ENCODE measurements at regions not wholly inside any gene's neighbourhood (a gene's known extent, or its start where the extent isn't known, plus 50 kb on each side); places are given as distances from the start of the nearest gene placed in this dataset.

DNA sequence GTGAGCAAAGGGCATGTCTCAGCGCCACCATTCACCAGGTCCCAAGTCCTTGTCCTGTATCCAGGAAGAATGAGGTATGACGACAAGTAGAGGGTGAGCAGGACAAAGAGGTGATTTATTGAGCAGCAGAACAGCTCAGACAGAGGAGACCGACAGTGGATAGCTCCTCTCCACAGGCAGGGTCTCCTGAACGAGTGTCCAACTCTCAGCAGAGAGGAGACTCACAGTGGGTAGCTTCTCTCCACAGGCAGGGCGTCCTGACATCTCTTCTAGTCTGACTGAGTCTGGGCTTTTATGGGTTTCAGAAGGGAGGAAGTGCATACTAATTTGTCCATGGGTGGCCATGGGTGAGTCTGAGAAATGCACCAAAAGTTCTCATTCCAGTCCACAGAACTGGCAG lies 204.7 kb downstream of the ANKRD60 start:
- no peak for DNase-seq
- no peaks in the 10 kb centered on the region for H3K36me3 ChIP-seq
- H3K27me3 ChIP-seq = no peaks in the 10 kb centered on the region
- no peak overlapping the region for H3K4me3 ChIP-seq
- no peak overlapping the region for H3K27ac ChIP-seq
- H3K4me1 ChIP-seq = peaks cover 38% of the 10 kb centered on the region
- no peaks in the 10 kb centered on the region for H3K9me3 ChIP-seq (replicated peaks)

DNA sequence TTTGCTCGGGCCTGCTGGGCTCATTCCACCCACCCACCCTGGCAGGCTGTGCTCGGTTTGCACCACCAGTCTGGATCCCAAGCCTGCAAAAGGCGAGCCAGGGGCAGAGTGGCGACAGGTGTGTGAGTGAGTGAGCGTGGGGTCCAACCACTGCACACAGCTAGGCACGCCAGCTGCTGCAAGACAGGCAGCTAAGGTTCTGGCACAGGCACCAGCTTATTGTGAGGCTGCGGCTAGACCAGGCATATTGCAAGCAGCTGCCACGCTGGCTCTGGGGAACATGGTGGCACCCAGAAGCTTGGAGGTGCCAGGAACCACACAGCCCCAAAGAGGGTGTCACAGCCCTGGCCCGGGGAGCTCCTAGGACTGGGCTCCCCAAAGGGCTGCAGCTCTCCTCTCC lies 205.1 kb downstream of the ANKRD60 start:
- Histone ChIP-seq H3K4me1 (peaks cover 42% of the 10 kb centered on the region), H3K27ac (no peak overlapping the region), H3K27me3 (no peaks in the 10 kb centered on the region), H3K9me3 (replicated peaks) (no peaks in the 10 kb centered on the region), H3K36me3 (no peaks in the 10 kb centered on the region), H3K4me3 (no peak overlapping the region)
- no peak for DNase-seq

DNA sequence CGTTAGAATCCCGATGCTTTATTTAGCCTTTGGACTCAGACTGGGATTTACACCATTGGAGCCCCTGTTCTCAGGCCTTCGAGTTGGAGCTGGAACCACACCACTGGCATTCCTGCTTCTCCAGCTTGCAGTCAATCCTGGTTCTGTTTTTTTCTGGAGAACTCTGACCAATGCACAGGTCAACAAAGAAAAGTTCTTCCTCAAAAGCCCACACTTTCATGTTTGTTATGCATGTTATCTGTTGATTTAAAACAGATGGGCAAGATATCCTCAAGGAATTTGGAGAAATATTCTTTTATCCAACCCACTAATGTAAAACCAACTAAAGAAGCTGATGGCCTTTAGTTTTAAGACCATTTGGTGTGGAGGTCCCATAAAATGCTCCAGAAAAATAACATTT lies 205.7 kb downstream of the ANKRD60 start:
- Histone ChIP-seq H3K9me3 (replicated peaks) (no peaks in the 10 kb centered on the region), H3K27me3 (no peaks in the 10 kb centered on the region), H3K4me3 (no peak overlapping the region), H3K27ac (no peak overlapping the region), H3K4me1 (peaks cover 48% of the 10 kb centered on the region), H3K36me3 (no peaks in the 10 kb centered on the region)
- no peak for DNase-seq

DNA sequence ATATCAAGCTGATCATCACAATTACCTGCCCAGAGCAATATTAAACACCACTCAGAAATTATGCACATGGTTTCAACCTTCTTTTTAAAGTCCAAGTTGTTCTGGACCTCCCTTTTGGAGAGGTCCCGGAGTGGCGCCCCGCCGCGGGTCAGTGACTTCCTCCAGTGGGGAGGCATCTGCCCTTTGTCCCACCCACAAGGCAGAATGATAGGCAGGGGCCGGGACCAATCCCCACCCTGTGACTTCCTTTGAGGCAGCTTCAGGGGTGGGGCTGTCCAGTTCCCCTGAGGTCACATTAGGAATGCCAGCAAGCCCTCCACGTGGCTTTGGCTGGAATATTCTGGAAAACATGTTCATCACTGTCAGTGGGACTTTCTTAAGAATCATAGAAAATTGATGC lies 207.0 kb downstream of the ANKRD60 start:
- peaks cover 56% of the 10 kb centered on the region for H3K4me1 ChIP-seq
- no peaks in the 10 kb centered on the region for H3K9me3 ChIP-seq (replicated peaks)
- no peak overlapping the region for H3K27ac ChIP-seq
- H3K27me3 ChIP-seq = no peaks in the 10 kb centered on the region
- peak; percentile 66 to 68 for DNase-seq
- no peaks in the 10 kb centered on the region for H3K36me3 ChIP-seq
- no peak overlapping the region for H3K4me3 ChIP-seq

- peaks cover 58% of the 10 kb centered on the region for H3K4me1 ChIP-seq
- peak in 1 of 2 experiments; percentile 39 for DNase-seq
Measured at GRCh38 chr20:58020656-58021454, 207.6 kb downstream of the ANKRD60 start.

GRCh38 chr20:58019850-58020625 lies 208.4 kb downstream of the ANKRD60 start:
- no peak for DNase-seq
- Histone ChIP-seq H3K27ac (peak overlapping the region; percentile 97), H3K4me1 (peaks cover 54% of the 10 kb centered on the region), H3K4me3 (no peak overlapping the region), H3K9me3 (replicated peaks) (peaks cover 9% of the 10 kb centered on the region; the same call in 1 of the 2 replicates), H3K27me3 (no peaks in the 10 kb centered on the region), H3K36me3 (no peaks in the 10 kb centered on the region)

More at GRCh38 chr20:58020656-58021454, 207.6 kb downstream of the ANKRD60 start:
- H3K4me3 ChIP-seq = no peak overlapping the region
- H3K27me3 ChIP-seq = no peaks in the 10 kb centered on the region
- 0 out of 2 replicates have a peak, but pooled peaks cover under 1% of the 10 kb centered on the region for H3K9me3 ChIP-seq (replicated peaks)
- H3K27ac ChIP-seq = no peak overlapping the region
- no peaks in the 10 kb centered on the region for H3K36me3 ChIP-seq

- Histone ChIP-seq H3K9me3 (replicated peaks) (peaks cover 10% of the 10 kb centered on the region; the same call in 1 of the 2 replicates), H3K27ac (peak overlapping the region; percentile 97), H3K27me3 (no peaks in the 10 kb centered on the region), H3K4me3 (no peak overlapping the region), H3K36me3 (no peaks in the 10 kb centered on the region), H3K4me1 (peaks cover 50% of the 10 kb centered on the region)
- peak; percentile 61 to 65 for DNase-seq
Measured at GRCh38 chr20:58019027-58019849, 209.2 kb downstream of the ANKRD60 start.

DNA sequence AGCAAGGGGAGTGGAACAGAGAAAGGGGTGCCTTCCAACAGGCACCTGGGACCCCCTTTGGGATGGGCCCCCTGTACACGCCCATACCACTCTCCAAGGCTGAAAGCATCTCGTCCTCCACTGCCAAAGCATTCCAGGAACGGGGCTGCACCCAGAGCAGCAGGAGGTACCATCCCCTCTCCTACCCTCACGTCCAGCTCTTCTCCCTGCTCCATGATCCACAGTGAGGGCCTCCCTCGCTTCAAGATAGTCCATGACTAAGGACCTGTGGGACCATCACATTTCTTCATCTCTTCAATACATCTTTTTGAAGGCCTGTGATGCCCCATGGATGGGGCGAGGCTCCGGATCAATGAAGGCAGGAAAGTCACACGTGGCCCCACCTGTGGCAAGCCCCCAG lies 209.9 kb downstream of the ANKRD60 start:
- Histone ChIP-seq H3K4me1 (peaks cover 50% of the 10 kb centered on the region), H3K9me3 (replicated peaks) (peaks cover 10% of the 10 kb centered on the region; the same call in 1 of the 2 replicates), H3K36me3 (no peaks in the 10 kb centered on the region), H3K27ac (peak overlapping the region; percentile 97), H3K4me3 (peak overlapping the region; percentile 5; the same call in 1 of the 2 replicates), H3K27me3 (no peaks in the 10 kb centered on the region)
- DNase-seq = peak in 1 of 2 experiments; percentile 49

GRCh38 chr20:58017970-58018530 lies 210.4 kb downstream of the ANKRD60 start:
- H3K4me1 ChIP-seq = peaks cover 50% of the 10 kb centered on the region
- peak overlapping the region; percentile 97 for H3K27ac ChIP-seq
- H3K9me3 ChIP-seq (replicated peaks) = peaks cover 10% of the 10 kb centered on the region; the same call in 1 of the 2 replicates
- no peaks in the 10 kb centered on the region for H3K27me3 ChIP-seq
- DNase-seq = no peak
- peak overlapping the region; percentile 5; the same call in 1 of the 2 replicates for H3K4me3 ChIP-seq
- H3K36me3 ChIP-seq = no peaks in the 10 kb centered on the region

DNA sequence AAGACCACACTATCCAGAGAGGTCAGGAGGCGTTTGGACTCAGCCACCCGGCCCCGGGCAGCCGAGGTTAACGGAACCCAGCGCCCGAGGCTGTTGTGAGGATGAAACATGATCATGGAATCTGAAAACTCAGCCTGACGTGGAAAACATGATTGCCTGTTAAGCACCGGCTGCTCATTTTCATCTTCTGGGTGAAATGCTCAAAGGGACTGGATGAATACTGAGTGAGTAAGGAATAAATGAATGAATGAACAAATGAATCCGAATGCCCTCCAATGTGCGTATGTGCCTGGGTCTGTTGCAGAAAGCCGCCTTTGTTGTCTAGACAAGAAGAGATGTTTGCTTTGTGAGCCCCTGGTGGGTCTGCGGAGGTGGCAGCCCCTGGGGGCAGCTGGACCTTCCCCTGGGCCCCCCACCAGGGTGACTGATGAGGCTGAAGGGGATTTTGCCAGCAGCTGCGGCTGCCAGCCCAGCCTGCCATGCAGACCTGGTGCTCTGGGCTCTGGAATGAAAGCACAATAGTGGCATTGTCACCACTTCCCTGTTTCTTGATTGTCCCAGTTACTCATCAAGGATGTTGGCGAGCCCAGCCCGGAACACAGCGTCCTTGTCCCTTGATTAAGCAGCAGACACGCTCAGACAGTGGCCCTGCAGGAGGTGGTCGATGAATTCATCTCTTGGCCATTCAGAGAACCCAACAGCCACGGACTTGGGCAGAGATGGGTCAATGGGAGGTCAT lies 211.1 kb downstream of the ANKRD60 start:
- Histone ChIP-seq H3K4me1 (peaks cover 46% of the 10 kb centered on the region), H3K36me3 (no peaks in the 10 kb centered on the region), H3K9me3 (replicated peaks) (peaks cover 10% of the 10 kb centered on the region; the same call in 1 of the 2 replicates), H3K27me3 (no peaks in the 10 kb centered on the region), H3K4me3 (peak overlapping the region; percentile 5), H3K27ac (peak overlapping the region; percentile 97)
- DNase-seq = peak; percentile 99 to 100

GRCh38 chr20:58016779-58017178 lies 211.7 kb downstream of the ANKRD60 start:
- Histone ChIP-seq H3K27ac (peak overlapping the region; percentile 97), H3K9me3 (replicated peaks) (peaks cover 10% of the 10 kb centered on the region; the same call in 1 of the 2 replicates), H3K4me3 (peak overlapping the region; percentile 3), H3K4me1 (peaks cover 46% of the 10 kb centered on the region), H3K27me3 (no peaks in the 10 kb centered on the region), H3K36me3 (no peaks in the 10 kb centered on the region)
- peak; percentile 55 to 86 for DNase-seq

GRCh38 chr20:58014628-58015315 lies 213.7 kb downstream of the ANKRD60 start:
- Histone ChIP-seq H3K27ac (no peak overlapping the region), H3K27me3 (no peaks in the 10 kb centered on the region), H3K9me3 (replicated peaks) (peaks cover 10% of the 10 kb centered on the region; the same call in 1 of the 2 replicates), H3K4me1 (peaks cover 39% of the 10 kb centered on the region), H3K36me3 (no peaks in the 10 kb centered on the region), H3K4me3 (no peak overlapping the region)
- DNase-seq = no peak
